Endothelial cell (in vitro differentiated cells): ENCODE measurements at regions not wholly inside any gene's neighbourhood (a gene's known extent, or its start where the extent isn't known, plus 50 kb on each side); places are given as distances from the start of the nearest gene placed in this dataset.

ENCODE experiments used
- DNase-seq: peaks from one replicate; pipeline ENCODE4 v3.0.0; 2021; ENCODE audit warnings: low spot score
- H3K27ac Mint-ChIP-seq: one replicate; pipeline ENCODE4 v1.8.0; 2021; ENCODE audit warnings: mixed read lengths, inconsistent platforms; ENCODE audit not compliant: unreplicated experiment
- H3K27me3 Mint-ChIP-seq: one replicate; pipeline ENCODE4 v1.8.0; 2021; ENCODE audit warnings: mild to moderate bottlenecking, moderate library complexity, mixed read lengths, inconsistent platforms; ENCODE audit not compliant: unreplicated experiment
- H3K36me3 Mint-ChIP-seq: one replicate; pipeline ENCODE4 v1.8.0; 2021; ENCODE audit warnings: mild to moderate bottlenecking, low read depth, mixed read lengths, inconsistent platforms; ENCODE audit not compliant: unreplicated experiment
- H3K4me1 Mint-ChIP-seq: one replicate; pipeline ENCODE4 v1.8.0; 2021; ENCODE audit warnings: mild to moderate bottlenecking, mixed read lengths, inconsistent platforms; ENCODE audit not compliant: unreplicated experiment
- H3K4me3 Mint-ChIP-seq: one replicate; pipeline ENCODE4 v1.8.0; 2021; ENCODE audit warnings: mild to moderate bottlenecking, mixed read lengths, inconsistent platforms; ENCODE audit not compliant: unreplicated experiment
- H3K9me3 Mint-ChIP-seq: one replicate; pipeline ENCODE4 v1.8.0; 2021; ENCODE audit warnings: mixed read lengths, inconsistent platforms; ENCODE audit not compliant: unreplicated experiment
- TF ChIP-seq, protein P1 (sequence below): fragments of 200-600 bp; sonication (generic); IDR thresholded peaks from one replicate; pipeline ENCODE4 v1.5.0; 2021; ENCODE audit warnings: antibody characterized with exemption; ENCODE audit not compliant: unreplicated experiment

GRCh38 chr18:40707797-40708196 is 1247.2 kb upstream of the PIK3C3 start:
- Mint-ChIP-seq H3K36me3 (no peaks in the 10 kb centered on the region), H3K4me1 (no peaks in the 10 kb centered on the region), H3K9me3 (no peaks in the 10 kb centered on the region), H3K4me3 (no peak overlapping the region), H3K27me3 (no peaks in the 10 kb centered on the region), H3K27ac (no peak overlapping the region)
- TF ChIP-seq, protein P1, sequence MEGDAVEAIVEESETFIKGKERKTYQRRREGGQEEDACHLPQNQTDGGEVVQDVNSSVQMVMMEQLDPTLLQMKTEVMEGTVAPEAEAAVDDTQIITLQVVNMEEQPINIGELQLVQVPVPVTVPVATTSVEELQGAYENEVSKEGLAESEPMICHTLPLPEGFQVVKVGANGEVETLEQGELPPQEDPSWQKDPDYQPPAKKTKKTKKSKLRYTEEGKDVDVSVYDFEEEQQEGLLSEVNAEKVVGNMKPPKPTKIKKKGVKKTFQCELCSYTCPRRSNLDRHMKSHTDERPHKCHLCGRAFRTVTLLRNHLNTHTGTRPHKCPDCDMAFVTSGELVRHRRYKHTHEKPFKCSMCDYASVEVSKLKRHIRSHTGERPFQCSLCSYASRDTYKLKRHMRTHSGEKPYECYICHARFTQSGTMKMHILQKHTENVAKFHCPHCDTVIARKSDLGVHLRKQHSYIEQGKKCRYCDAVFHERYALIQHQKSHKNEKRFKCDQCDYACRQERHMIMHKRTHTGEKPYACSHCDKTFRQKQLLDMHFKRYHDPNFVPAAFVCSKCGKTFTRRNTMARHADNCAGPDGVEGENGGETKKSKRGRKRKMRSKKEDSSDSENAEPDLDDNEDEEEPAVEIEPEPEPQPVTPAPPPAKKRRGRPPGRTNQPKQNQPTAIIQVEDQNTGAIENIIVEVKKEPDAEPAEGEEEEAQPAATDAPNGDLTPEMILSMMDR: no peak
- no peak for DNase-seq

DNA sequence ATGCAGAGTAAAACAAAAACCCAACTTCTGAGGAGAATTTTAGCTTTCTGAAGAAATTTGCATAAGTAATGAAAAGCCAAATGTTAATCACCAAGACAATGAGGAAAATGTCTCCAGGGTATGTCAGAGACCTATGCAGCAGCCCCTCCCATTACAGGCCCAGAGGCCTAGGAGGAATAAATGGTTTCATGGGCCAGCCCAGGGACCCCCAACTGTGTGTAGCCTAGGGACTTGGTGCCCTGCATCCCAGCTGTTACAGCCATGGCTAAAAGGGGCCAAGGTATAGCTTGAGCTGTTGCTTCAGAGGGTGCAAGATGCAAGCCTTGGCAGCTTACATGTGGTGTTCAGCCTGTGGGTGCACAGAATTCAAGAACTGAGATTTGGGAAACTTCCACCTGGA is 1256.9 kb upstream of the PIK3C3 start:
- Mint-ChIP-seq H3K27me3 (no peaks in the 10 kb centered on the region), H3K36me3 (no peaks in the 10 kb centered on the region), H3K27ac (no peak overlapping the region), H3K9me3 (no peaks in the 10 kb centered on the region), H3K4me1 (no peaks in the 10 kb centered on the region), H3K4me3 (no peak overlapping the region)
- no peak for DNase-seq
- TF ChIP-seq, protein P1: no peak

GRCh38 chr18:40695526-40695925 is 1259.5 kb upstream of the PIK3C3 start:
- Mint-ChIP-seq H3K27ac (no peak overlapping the region), H3K9me3 (no peaks in the 10 kb centered on the region), H3K4me1 (no peaks in the 10 kb centered on the region), H3K27me3 (no peaks in the 10 kb centered on the region), H3K4me3 (no peak overlapping the region), H3K36me3 (no peaks in the 10 kb centered on the region)
- TF ChIP-seq, protein P1: no peak
- DNase-seq: no peak

- Mint-ChIP-seq H3K27ac (no peak overlapping the region), H3K9me3 (no peaks in the 10 kb centered on the region), H3K27me3 (no peaks in the 10 kb centered on the region), H3K4me1 (no peaks in the 10 kb centered on the region), H3K4me3 (no peak overlapping the region), H3K36me3 (no peaks in the 10 kb centered on the region)
- no peak for DNase-seq
- TF ChIP-seq, protein P1: no peak
These were observed 1262.2 kb upstream of the PIK3C3 start for GRCh38 chr18:40692871-40693270.

DNA sequence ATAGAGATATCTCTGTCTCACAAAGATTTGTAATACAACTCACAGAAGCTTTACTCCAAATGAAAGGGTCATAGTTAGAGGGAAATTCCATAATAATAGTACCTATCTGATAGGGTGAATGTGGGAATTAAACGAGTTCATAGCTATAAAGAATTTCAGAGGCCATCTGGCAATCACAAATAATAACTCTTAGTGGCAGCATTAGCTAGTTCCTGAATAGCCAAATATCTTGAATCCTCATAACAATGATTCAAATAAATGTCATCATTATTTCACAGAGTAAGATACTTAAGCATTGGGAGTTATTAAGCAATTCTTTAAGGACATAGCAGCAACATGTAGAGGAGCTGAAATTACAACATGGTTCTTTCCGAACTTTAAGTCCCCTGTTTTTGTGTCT is 1265.0 kb upstream of the PIK3C3 start:
- Mint-ChIP-seq H3K4me1 (no peaks in the 10 kb centered on the region), H3K27ac (no peak overlapping the region), H3K9me3 (no peaks in the 10 kb centered on the region), H3K4me3 (no peak overlapping the region), H3K27me3 (no peaks in the 10 kb centered on the region), H3K36me3 (no peaks in the 10 kb centered on the region)
- TF ChIP-seq, protein P1: no peak
- DNase-seq: no peak
